ENCODE measurements at regions not wholly inside any gene's neighbourhood (a gene's known extent, or its start where the extent isn't known, plus 50 kb on each side); places are given as distances from the start of the nearest gene placed in this dataset.

DNA sequence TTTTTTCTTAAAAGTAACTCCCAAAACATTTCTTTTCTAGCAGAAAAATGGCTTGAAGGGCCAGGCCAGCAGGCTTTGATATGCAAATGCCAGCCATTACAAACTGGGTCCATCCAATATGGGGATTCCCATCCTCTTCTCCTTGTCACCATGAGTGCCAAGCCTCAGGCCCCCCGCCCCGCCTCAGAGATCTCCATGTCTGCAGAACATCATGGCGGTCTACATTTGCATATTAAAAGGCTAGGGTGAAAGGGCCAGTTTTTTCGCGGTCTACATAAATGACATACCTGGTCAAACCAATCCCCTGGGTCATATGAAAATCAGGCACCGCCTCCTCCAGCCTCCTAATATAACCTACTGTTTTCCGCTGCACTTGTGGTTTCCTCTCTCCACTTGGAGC lies 1327.6 kb downstream of the UQCRFS1 start:
- Mint-ChIP-seq H3K9me3 (ENCODE audit: low read depth) (peaks cover 21% of the 10 kb centered on the region), H3K4me1 (no peaks in the 10 kb centered on the region), H3K27ac (no peak overlapping the region), H3K27me3 (no peaks in the 10 kb centered on the region), H3K4me3 (no peak overlapping the region), H3K36me3 (ENCODE audit: low read depth) (no peaks in the 10 kb centered on the region)
- POLR2A ChIA-PET: no interaction called here
- ATAC-seq: no peak
- DNase-seq: no peak
- CTCF ChIA-PET: no interaction called here
- intact Hi-C loops (cut with DNase I, micrococcal nuclease): no loop called here

DNA sequence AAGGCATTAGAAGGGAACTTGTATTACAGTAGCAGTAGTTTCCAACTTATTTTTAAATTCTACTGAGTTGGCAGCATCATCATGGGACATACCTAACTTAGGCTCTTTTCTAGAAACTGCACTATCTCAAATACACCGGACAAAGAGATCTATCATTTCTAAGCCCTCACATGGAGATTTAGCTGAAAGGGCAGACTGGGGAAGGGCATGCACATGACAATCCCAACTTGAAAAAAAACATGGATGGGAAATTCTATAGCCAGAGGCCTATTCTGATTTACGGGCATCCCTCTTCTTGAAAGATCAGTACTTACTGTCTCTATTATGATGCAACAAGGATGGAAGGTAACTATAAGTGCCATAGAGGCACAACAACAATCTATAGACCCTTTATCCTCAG lies 1328.6 kb downstream of the UQCRFS1 start:
- H3K9me3 Mint-ChIP-seq (ENCODE audit: low read depth): peaks cover 21% of the 10 kb centered on the region

DNA sequence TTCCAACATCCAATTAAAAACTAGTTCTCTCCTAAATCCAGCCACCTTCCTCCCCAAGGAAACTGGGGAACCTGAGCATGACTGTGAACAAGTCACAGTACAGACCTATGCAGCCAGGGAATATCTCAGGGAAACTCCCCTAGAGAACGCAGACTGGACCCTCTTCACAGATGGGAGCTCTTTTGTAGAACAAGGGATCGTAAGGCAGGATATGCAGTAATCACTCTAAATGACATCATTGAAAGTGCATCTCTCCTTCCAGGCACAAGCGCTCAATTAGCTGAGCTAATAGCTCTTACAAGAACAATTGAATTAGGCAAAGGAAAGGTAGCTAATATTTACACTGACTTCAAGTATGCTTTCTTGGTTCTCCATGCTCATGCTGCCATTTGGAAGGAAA lies 1331.7 kb downstream of the UQCRFS1 start:
- no peak overlapping the region for H3K4me3 Mint-ChIP-seq
- POLR2A ChIA-PET: no interaction called here
- intact Hi-C loops (cut with DNase I, micrococcal nuclease): no loop called here
- ATAC-seq (no peak), DNase-seq (no peak)
- CTCF ChIA-PET: no interaction called here
- H3K36me3 Mint-ChIP-seq (ENCODE audit: low read depth): no peaks in the 10 kb centered on the region
- H3K27ac Mint-ChIP-seq: no peak overlapping the region
- H3K9me3 Mint-ChIP-seq (ENCODE audit: low read depth): peaks cover 17% of the 10 kb centered on the region
- H3K27me3 Mint-ChIP-seq: no peaks in the 10 kb centered on the region
- H3K4me1 Mint-ChIP-seq: no peaks in the 10 kb centered on the region

More for the DNA sequence above, 1328.6 kb downstream of the UQCRFS1 start:
- no peak overlapping the region for H3K4me3 Mint-ChIP-seq
- no peak overlapping the region for H3K27ac Mint-ChIP-seq
- no peak for ATAC-seq
- no peaks in the 10 kb centered on the region for H3K4me1 Mint-ChIP-seq
- no peaks in the 10 kb centered on the region for H3K27me3 Mint-ChIP-seq
- intact Hi-C loops (cut with DNase I, micrococcal nuclease): no loop called here
- H3K36me3 Mint-ChIP-seq (ENCODE audit: low read depth): no peaks in the 10 kb centered on the region
- no peak for DNase-seq
- POLR2A ChIA-PET: no interaction called here
- CTCF ChIA-PET: no interaction called here

DNA sequence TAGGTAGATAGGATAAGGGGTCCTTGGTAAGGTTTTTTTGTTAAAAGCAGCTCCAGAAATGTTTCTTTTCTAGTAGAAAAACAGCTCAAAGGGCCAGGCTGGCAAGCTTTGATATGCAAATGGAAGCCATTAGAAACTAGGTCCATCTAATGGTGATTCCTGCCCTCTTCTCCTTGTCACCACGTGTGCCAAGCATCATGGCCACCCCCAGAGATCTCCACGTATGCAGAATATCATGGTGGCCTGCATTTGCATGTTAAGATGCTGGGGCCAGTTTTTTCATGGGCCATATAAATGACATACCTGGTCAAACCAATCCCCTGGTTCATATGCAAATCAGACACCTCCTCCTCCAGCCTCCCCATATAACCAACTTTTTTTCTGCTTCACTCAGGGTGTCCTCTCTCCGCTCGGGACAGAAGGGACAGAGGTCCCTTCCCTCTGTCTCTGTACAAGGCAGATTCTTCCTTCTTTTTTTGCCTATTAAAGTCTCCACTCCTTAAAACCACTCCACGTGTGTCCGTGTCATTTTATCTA lies 1335.9 kb downstream of the UQCRFS1 start:
- intact Hi-C loops (cut with DNase I, micrococcal nuclease): no loop called here
- Mint-ChIP-seq H3K36me3 (ENCODE audit: low read depth) (no peaks in the 10 kb centered on the region), H3K27me3 (no peaks in the 10 kb centered on the region), H3K27ac (no peak overlapping the region), H3K4me3 (no peak overlapping the region), H3K4me1 (no peaks in the 10 kb centered on the region), H3K9me3 (ENCODE audit: low read depth) (peaks cover 30% of the 10 kb centered on the region)
- ChIA-PET CTCF (no interaction called here), POLR2A (no interaction called here)
- ATAC-seq (no peak), DNase-seq (no peak)

DNA sequence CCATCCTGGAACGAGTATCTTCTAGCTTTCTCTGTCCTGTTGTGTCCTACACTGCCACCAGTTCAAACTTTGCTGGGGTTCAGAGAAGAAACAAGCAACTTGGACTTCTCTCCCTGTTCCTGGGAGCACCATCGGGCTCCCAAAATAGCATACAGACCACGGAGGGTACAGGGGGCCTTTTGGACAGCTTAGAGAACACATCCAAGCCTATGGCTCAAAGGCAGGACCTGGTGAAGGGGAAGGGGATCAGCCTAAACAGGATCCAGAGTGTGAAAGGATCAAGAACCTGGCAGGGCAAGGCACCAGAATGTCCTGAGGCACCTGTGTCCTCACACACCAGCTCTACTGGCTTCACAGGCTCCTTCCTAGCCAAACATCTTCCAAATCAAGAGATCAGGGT lies 1336.5 kb downstream of the UQCRFS1 start:
- no peaks in the 10 kb centered on the region for H3K27me3 Mint-ChIP-seq
- no peak for ATAC-seq

DNA sequence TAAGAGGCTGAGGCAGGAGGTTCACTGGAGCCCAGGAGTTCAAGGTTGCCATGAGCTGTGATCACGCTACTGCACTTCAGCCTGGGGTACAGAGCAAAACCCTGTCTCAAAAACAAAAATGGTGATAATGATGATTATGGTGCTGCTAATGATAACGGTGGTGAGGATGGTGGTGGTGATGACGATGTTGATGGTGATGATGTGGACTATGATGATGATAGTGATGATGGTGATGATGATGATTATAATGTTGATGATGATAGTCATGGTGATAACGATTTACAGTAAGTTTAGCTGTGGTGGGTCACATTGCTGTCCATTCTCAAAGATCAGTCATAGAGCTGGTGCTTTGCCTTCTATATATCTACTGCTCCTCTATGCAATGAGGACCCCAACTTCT lies 1340.6 kb downstream of the UQCRFS1 start:
- Mint-ChIP-seq H3K36me3 (ENCODE audit: low read depth) (no peaks in the 10 kb centered on the region), H3K27me3 (no peaks in the 10 kb centered on the region), H3K27ac (no peak overlapping the region), H3K4me3 (no peak overlapping the region), H3K4me1 (no peaks in the 10 kb centered on the region), H3K9me3 (ENCODE audit: low read depth) (peaks cover 38% of the 10 kb centered on the region)
- CTCF ChIA-PET: no interaction called here
- DNase-seq (no peak), ATAC-seq (no peak)
- intact Hi-C loops (cut with DNase I, micrococcal nuclease): no loop called here
- POLR2A ChIA-PET: no interaction called here

More for the DNA sequence above, 1336.5 kb downstream of the UQCRFS1 start:
- DNase-seq: no peak
- peaks cover 27% of the 10 kb centered on the region for H3K9me3 Mint-ChIP-seq (ENCODE audit: low read depth)
- intact Hi-C loops (cut with DNase I, micrococcal nuclease): no loop called here
- ChIA-PET CTCF (no interaction called here), POLR2A (no interaction called here)
- H3K27ac Mint-ChIP-seq: no peak overlapping the region
- H3K4me3 Mint-ChIP-seq: no peak overlapping the region
- H3K36me3 Mint-ChIP-seq (ENCODE audit: low read depth): no peaks in the 10 kb centered on the region
- H3K4me1 Mint-ChIP-seq: no peaks in the 10 kb centered on the region

DNA sequence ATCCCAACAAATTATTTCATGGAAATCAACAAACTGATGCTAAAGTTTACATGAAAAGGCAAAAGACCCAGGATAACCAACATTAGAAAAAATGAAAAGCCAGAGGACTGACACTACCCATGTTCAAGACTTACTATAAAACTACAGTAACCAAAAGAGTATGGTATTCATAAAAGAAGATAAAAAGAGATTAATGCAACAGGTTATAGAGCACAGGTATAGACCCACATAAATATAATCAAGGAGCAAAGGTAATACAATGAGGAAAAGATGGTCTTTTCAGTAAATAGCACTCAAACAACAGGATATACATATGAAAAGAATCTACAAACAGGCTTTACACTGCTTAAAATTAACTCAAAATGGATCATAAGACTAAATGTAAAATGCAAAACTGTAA lies 1342.7 kb downstream of the UQCRFS1 start:
- CTCF ChIA-PET: no interaction called here
- Mint-ChIP-seq H3K27ac (no peak overlapping the region), H3K4me1 (no peaks in the 10 kb centered on the region), H3K4me3 (no peak overlapping the region), H3K9me3 (ENCODE audit: low read depth) (peaks cover 36% of the 10 kb centered on the region), H3K36me3 (ENCODE audit: low read depth) (no peaks in the 10 kb centered on the region), H3K27me3 (no peaks in the 10 kb centered on the region)
- intact Hi-C loops (cut with DNase I, micrococcal nuclease): no loop called here
- POLR2A ChIA-PET: no interaction called here
- no peak for DNase-seq
- ATAC-seq: no peak

DNA sequence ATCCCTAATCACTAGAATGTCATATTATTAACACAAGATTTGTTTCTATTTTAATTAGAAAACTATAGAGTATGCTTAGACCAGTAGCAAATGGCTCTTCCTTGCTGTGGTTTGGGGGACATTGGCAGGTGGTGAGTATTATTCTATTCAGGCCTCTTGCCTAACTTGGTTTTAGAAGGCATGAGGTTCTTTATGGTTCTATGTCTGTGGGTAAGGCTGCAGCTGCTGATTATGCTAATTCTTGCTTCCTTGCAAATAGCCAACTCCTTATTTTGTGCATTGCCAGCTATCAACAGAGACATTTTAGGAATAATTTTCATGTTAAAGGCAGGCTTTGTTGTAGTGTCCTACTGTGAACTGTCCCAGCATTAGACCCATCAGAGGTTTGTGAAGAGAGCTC lies 1344.9 kb downstream of the UQCRFS1 start:
- peaks cover 34% of the 10 kb centered on the region for H3K9me3 Mint-ChIP-seq (ENCODE audit: low read depth)
- H3K36me3 Mint-ChIP-seq (ENCODE audit: low read depth): no peaks in the 10 kb centered on the region
- POLR2A ChIA-PET: no interaction called here
- no peak for DNase-seq
- no peaks in the 10 kb centered on the region for H3K4me1 Mint-ChIP-seq
- intact Hi-C loops (cut with DNase I, micrococcal nuclease): no loop called here
- no peak for ATAC-seq
- CTCF ChIA-PET: no interaction called here
- H3K27ac Mint-ChIP-seq: no peak overlapping the region
- H3K4me3 Mint-ChIP-seq: no peak overlapping the region
- no peaks in the 10 kb centered on the region for H3K27me3 Mint-ChIP-seq

DNA sequence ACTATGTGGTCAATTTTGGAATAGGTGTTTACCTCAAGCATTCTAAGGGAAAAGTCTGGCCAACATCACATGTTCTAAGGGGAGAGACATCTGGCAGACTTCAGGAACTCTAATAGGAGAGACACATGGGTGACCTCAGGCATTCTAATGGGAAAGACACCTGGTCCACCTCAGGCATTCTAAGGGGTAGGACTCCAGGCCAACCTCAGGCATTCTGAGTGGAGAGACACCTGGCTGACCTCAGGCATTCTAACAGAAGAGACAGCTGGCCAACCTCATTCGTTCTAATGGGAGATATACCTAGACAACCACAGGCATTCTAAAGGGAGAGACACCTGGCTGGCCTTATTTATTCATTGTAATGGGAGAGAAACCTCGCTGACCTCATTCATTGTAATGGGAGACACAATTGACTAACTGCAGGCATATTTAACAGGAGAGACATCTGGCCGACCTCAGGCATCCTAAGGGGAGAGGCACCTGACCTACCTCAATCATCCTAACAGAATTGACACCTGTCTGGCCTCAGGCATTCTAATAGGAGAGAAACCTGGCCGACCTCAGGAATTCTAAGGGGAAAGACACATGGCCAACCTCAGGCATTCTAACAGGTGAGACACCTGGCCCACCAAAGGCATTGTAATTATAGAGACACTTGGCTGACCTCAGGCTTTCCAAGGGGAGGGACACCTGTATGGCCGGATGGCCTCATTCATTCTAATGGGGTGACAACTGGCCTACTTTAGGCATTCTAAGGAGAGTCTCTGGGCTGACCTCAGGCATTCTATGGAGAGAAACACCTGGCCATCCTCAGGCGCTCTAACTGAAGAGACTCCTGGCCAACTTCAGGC lies 1346.8 kb downstream of the UQCRFS1 start:
- Mint-ChIP-seq H3K36me3 (ENCODE audit: low read depth) (no peaks in the 10 kb centered on the region), H3K4me1 (no peaks in the 10 kb centered on the region), H3K27ac (no peak overlapping the region), H3K9me3 (ENCODE audit: low read depth) (peaks cover 36% of the 10 kb centered on the region), H3K27me3 (no peaks in the 10 kb centered on the region), H3K4me3 (no peak overlapping the region)
- no peak for DNase-seq
- ChIA-PET POLR2A (no interaction called here), CTCF (no interaction called here)
- intact Hi-C loops (cut with DNase I, micrococcal nuclease): no loop called here
- no peak for ATAC-seq

DNA sequence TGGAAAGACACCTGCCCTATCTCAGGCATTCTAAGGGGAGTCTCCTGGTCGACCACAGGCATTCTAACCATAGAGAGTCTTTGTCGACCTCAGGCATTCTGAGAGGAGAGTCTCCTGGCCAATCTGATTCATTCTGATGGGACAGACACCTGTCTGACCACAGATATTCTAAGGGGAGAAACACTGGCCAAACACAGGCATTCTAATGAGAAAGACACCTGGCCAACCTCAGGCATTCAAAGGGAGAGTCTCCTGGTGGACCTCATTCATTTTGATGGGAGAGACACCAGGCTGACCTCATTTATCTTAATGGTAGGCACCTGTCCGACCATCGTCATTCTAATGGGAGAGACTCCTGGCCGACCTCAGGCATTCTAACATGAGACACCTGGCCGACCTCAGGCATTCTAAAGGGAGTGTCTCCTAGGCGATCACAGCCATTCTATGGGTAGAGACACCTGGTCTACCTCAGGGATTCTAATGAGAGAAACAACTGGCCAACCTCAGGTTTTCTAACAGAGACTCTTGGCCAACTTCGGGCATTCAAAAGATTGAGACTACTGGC lies 1351.5 kb downstream of the UQCRFS1 start:
- H3K36me3 Mint-ChIP-seq (ENCODE audit: low read depth): peaks cover 7% of the 10 kb centered on the region
- ChIA-PET POLR2A (no interaction called here), CTCF (no interaction called here)
- H3K4me3 Mint-ChIP-seq: no peak overlapping the region
- H3K27ac Mint-ChIP-seq: no peak overlapping the region
- ATAC-seq: no peak
- H3K4me1 Mint-ChIP-seq: no peaks in the 10 kb centered on the region
- intact Hi-C loops (cut with DNase I, micrococcal nuclease): no loop called here
- no peaks in the 10 kb centered on the region for H3K27me3 Mint-ChIP-seq
- no peak for DNase-seq
- H3K9me3 Mint-ChIP-seq (ENCODE audit: low read depth): peaks cover 60% of the 10 kb centered on the region

DNA sequence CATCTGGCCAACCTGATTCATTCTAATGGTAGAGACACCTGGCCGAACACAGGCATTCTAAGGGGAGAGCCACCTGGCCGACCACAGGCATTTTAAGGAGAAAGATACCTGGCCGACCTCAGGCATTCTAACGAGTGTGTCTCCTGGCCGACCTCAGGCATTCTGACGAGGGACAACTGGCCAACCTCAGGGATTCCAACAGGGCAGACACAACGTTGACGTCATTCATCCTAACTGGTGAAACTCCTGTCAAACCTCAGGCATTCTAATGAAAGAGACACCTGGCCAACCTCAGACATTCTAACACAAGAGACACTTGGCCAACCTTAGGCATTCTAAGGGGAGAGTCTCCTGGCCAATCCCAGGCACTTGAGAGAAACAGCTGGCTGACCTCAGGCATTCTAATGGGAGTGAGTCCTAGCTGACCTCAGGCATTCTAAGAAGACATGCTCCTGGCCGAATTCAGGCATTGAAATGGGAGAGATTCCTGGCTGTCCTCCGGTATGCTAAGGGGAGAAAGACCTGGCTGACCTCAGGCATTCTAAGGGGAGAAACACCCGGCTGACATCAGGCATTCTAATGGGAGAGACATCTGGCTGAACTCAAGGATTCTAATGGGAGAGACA lies 1352.5 kb downstream of the UQCRFS1 start:
- Mint-ChIP-seq H3K9me3 (ENCODE audit: low read depth) (peaks cover 64% of the 10 kb centered on the region), H3K4me1 (no peaks in the 10 kb centered on the region), H3K27me3 (no peaks in the 10 kb centered on the region), H3K36me3 (ENCODE audit: low read depth) (peaks cover 7% of the 10 kb centered on the region), H3K27ac (no peak overlapping the region), H3K4me3 (no peak overlapping the region)
- ATAC-seq (no peak), DNase-seq (no peak)
- intact Hi-C loops (cut with DNase I, micrococcal nuclease): no loop called here
- ChIA-PET CTCF (no interaction called here), POLR2A (no interaction called here)

DNA sequence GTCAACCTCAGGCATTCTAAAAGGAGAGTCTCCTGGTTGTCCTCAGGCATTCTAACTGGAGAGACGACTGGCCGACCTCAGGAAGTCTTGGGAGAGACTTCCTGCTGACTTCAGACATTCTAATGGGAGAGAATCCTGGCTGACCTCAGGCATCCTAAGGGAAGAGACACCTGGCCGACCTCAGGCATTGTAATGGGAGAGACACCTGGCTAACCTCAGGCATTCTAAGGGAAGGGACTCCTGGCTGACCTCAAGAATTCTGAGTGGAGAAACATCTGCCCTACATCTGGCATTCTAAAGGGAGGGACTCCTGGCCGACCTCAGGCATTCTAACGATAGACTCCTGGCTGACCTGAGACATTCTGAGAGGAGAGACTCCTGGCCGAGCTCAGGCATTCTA lies 1353.3 kb downstream of the UQCRFS1 start:
- no peaks in the 10 kb centered on the region for H3K27me3 Mint-ChIP-seq
- ChIA-PET POLR2A (no interaction called here), CTCF (no interaction called here)
- ATAC-seq (no peak), DNase-seq (no peak)
- peaks cover 9% of the 10 kb centered on the region for H3K36me3 Mint-ChIP-seq (ENCODE audit: low read depth)
- H3K27ac Mint-ChIP-seq: no peak overlapping the region
- peaks cover 71% of the 10 kb centered on the region for H3K9me3 Mint-ChIP-seq (ENCODE audit: low read depth)
- no peak overlapping the region for H3K4me3 Mint-ChIP-seq
- no peaks in the 10 kb centered on the region for H3K4me1 Mint-ChIP-seq
- intact Hi-C loops (cut with DNase I, micrococcal nuclease): no loop called here
